OCI-LY1 (cell line): ENCODE measurements at regions not wholly inside any gene's neighbourhood (a gene's known extent, or its start where the extent isn't known, plus 50 kb on each side); places are given as distances from the start of the nearest gene placed in this dataset.

Experiments used
- H2AFZ ChIP-seq: fragments of 200-600 bp; sonication (generic), shearing (Covaris generic); 2 replicates; pipeline ENCODE4 v1.6.0; 2014; ENCODE audit warnings: antibody characterized with exemption, mild to moderate bottlenecking, low read length
- H3F3A ChIP-seq: fragments of 200-600 bp; sonication (generic), shearing (Covaris generic); 2 replicates; pipeline ENCODE4 v1.6.0; 2014; ENCODE audit warnings: mild to moderate bottlenecking, antibody characterized with exemption, low read length, moderate library complexity; ENCODE audit not compliant: insufficient read depth
- H3K27ac ChIP-seq: fragments of 200-600 bp; sonication (generic); 2 replicates; pipeline ENCODE4 v1.5.1; 2014; ENCODE audit warnings: low read length, mixed run types, mild to moderate bottlenecking, low read depth; ENCODE audit not compliant: poor library complexity, severe bottlenecking
- H3K27me3 ChIP-seq: fragments of 200-600 bp; sonication (generic); 2 replicates; pipeline ENCODE4 v1.6.0; 2014; ENCODE audit warnings: antibody characterized with exemption, mild to moderate bottlenecking, low read length, moderate library complexity; ENCODE audit not compliant: insufficient read depth
- H3K36me3 ChIP-seq: fragments of 200-600 bp; sonication (generic); 2 replicates; pipeline ENCODE4 v1.6.1; 2014; ENCODE audit warnings: mild to moderate bottlenecking, antibody characterized with exemption, low read length, moderate library complexity, mixed read lengths; ENCODE audit not compliant: insufficient read depth
- H3K4me1 ChIP-seq: fragments of 200-600 bp; sonication (generic); 2 replicates; pipeline ENCODE4 v1.5.1; 2014; ENCODE audit warnings: mild to moderate bottlenecking, low read length, moderate library complexity; ENCODE audit not compliant: insufficient read depth, severe bottlenecking
- H3K4me2 ChIP-seq: fragments of 200-600 bp; sonication (generic), shearing (Covaris generic); 2 replicates; pipeline ENCODE4 v1.6.1; 2014; ENCODE audit warnings: low read length
- H3K4me3 ChIP-seq: fragments of 200-600 bp; sonication (generic); 2 replicates; pipeline ENCODE4 v1.5.1; 2014; ENCODE audit warnings: low read length, low read depth, mild to moderate bottlenecking, mixed read lengths; ENCODE audit not compliant: poor library complexity, severe bottlenecking
- H3K79me2 ChIP-seq: fragments of 200-600 bp; shearing (Covaris generic); 2 replicates; pipeline ENCODE4 v1.6.1; 2016; ENCODE audit warnings: mixed run types, low read length, mixed read lengths; ENCODE audit not compliant: insufficient read depth
- H3K9ac ChIP-seq: fragments of 200-600 bp; sonication (generic), shearing (Covaris generic); 2 replicates; pipeline ENCODE4 v1.6.1; 2014; ENCODE audit warnings: mild to moderate bottlenecking, low read length, mixed read lengths
- H3K9me2 ChIP-seq: fragments of 200-600 bp; sonication (generic), shearing (Covaris generic); 2 replicates; pipeline ENCODE4 v1.6.1; 2014; ENCODE audit warnings: low read depth, mild to moderate bottlenecking, low read length, mixed read lengths
- H3K9me3 ChIP-seq: fragments of 200-600 bp; shearing (Covaris generic); 2 replicates; pipeline ENCODE4 v1.6.1; 2014; ENCODE audit warnings: low read length, mixed read lengths
- H4K20me1 ChIP-seq: fragments of 200-600 bp; sonication (generic), shearing (Covaris generic); 2 replicates; pipeline ENCODE4 v1.6.0; 2016; ENCODE audit warnings: mild to moderate bottlenecking, low read length; ENCODE audit not compliant: insufficient read depth
- CTCF ChIP-seq: fragments of 200-600 bp; sonication (generic), shearing (Covaris generic); IDR thresholded peaks from 2 replicates; pipeline ENCODE4 v1.5.1; 2017; ENCODE audit warnings: mild to moderate bottlenecking, antibody characterized with exemption, low read length, moderate library complexity, mixed read lengths
- EZH2 ChIP-seq: fragments of 200-600 bp; sonication (generic), shearing (Covaris generic); IDR thresholded peaks from 2 replicates; pipeline ENCODE4 v1.8.0; 2017; ENCODE audit warnings: borderline replicate concordance, mixed run types, mild to moderate bottlenecking, antibody characterized with exemption, low read length, moderate library complexity, mixed read lengths

GRCh38 chr4:126799416-126799815 is 833.3 kb upstream of the INTU start:
- Histone ChIP-seq H3K79me2 (no peaks in the 10 kb centered on the region), H3K36me3 (no peaks in the 10 kb centered on the region), H3K4me2 (no peak overlapping the region), H3K4me3 (no peak overlapping the region), H4K20me1 (no peaks in the 10 kb centered on the region), H3K27ac (no peak overlapping the region), H3K9me2 (no peaks in the 10 kb centered on the region), H3F3A (no peaks in the 10 kb centered on the region), H3K9me3 (no peaks in the 10 kb centered on the region), H3K9ac (no peak overlapping the region), H3K27me3 (no peaks in the 10 kb centered on the region), H3K4me1 (no peaks in the 10 kb centered on the region), H2AFZ (no peak overlapping the region)
- TF ChIP-seq EZH2 (no peak), CTCF (no peak)

GRCh38 chr4:126799971-126800574 is 832.7 kb upstream of the INTU start:
- Histone ChIP-seq H3K4me1 (no peaks in the 10 kb centered on the region), H3K79me2 (no peaks in the 10 kb centered on the region), H2AFZ (no peak overlapping the region), H3K9me2 (no peaks in the 10 kb centered on the region), H3F3A (no peaks in the 10 kb centered on the region), H3K36me3 (no peaks in the 10 kb centered on the region), H3K4me2 (no peak overlapping the region), H3K9me3 (no peaks in the 10 kb centered on the region), H3K27me3 (no peaks in the 10 kb centered on the region), H3K4me3 (no peak overlapping the region), H3K27ac (no peak overlapping the region), H3K9ac (no peak overlapping the region), H4K20me1 (no peaks in the 10 kb centered on the region)
- TF ChIP-seq CTCF (no peak), EZH2 (no peak)

DNA sequence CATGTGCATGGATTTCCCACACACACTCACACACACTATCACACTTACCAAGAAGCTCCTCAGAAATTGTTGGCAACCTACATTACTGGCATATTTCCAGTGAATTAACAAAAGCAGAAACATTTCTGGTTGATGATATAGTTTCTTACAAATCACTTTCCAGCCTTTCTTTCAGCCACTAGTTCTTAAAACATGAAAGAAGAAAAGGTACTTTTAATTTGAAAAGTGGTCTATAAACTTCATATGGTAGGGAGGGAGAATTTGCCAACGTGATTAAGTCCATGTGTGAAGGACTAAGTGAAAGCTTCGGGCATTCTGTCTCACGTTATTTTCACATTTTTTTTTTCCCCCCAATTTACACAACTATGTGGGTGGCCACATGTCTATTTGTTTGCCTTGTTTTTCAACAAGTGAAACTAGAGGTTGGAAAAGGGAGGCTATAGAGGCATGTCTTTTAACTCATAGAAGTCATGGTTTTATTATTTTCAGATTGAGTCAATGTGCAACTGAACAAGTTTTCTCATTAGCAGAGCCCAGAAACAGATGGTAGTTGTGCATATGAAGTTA is 832.1 kb upstream of the INTU start:
- Histone ChIP-seq H3K4me3 (no peak overlapping the region), H3K4me1 (no peaks in the 10 kb centered on the region), H2AFZ (no peak overlapping the region), H4K20me1 (no peaks in the 10 kb centered on the region), H3K27ac (no peak overlapping the region), H3K9ac (no peak overlapping the region), H3K9me2 (no peaks in the 10 kb centered on the region), H3K36me3 (no peaks in the 10 kb centered on the region), H3K79me2 (no peaks in the 10 kb centered on the region), H3K27me3 (no peaks in the 10 kb centered on the region), H3K4me2 (no peak overlapping the region), H3K9me3 (no peaks in the 10 kb centered on the region), H3F3A (no peaks in the 10 kb centered on the region)
- no peak for TF ChIP-seq EZH2
- TF ChIP-seq CTCF: no peak
